Cardiac muscle cell (in vitro differentiated cells and primary cell): ENCODE measurements at regions not wholly inside any gene's neighbourhood (a gene's known extent, or its start where the extent isn't known, plus 50 kb on each side); places are given as distances from the start of the nearest gene placed in this dataset.

Experiments
- DNase-seq, 2 donors: peaks; one replicate each; pipeline versions ENCODE4 v3.0.0 to v3.0.0-alpha.2; 2010 to 2017; ENCODE audit warnings: low read depth in 1 of 2, low spot score in 1 of 2
- H3K27ac ChIP-seq: fragments of 200-600 bp; sonication (generic); 2 replicates; pipeline ENCODE4 v1.5.1; 2016
- H3K27me3 ChIP-seq: fragments of 200-600 bp; sonication (generic); 2 replicates; pipeline ENCODE4 v1.6.0; 2016; ENCODE audit warnings: control low read depth
- H3K36me3 ChIP-seq: fragments of 200-600 bp; sonication (generic); 2 replicates; pipeline ENCODE4 v1.5.1; 2016; ENCODE audit warnings: control low read depth
- H3K4me1 ChIP-seq: fragments of 200-600 bp; sonication (generic); 2 replicates; pipeline ENCODE4 v1.8.1; 2017; ENCODE audit warnings: low read depth, mild to moderate bottlenecking, mixed run types
- H3K4me3 ChIP-seq: fragments of 200-600 bp; sonication (generic); 2 replicates; pipeline ENCODE4 v1.5.1; 2016; ENCODE audit warnings: mild to moderate bottlenecking
- H3K9me3 ChIP-seq: fragments of 200-600 bp; sonication (generic); 2 replicates; pipeline ENCODE4 v1.5.1; 2017; ENCODE audit warnings: low read depth, mild to moderate bottlenecking, control low read depth
- TF ChIP-seq, protein P1 (sequence below): IDR thresholded peaks from 2 replicates; pipeline ENCODE4 v1.5.1; 2012; ENCODE audit warnings: low read depth, mild to moderate bottlenecking, low read length

DNA sequence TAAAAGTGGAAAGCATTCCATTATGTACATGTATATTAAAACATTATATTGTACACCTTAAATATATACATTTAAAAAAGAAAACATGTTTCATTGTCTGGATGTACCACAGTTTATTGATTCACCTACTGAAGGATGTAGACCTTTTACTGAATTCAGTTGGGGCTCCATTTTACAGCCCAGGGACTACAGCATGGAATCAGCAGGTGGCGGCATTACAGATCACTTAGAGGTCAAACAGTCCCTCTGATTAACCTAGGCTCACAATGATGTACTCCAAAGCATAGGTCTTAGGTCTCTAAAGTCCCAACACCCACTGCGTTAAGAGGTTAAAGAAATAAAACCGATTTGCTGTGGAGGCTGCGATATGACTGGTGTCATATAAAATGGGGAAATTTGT is 490.9 kb downstream of the SHISA9 start:
- peaks cover 8% of the 10 kb centered on the region for H3K27me3 ChIP-seq

DNA sequence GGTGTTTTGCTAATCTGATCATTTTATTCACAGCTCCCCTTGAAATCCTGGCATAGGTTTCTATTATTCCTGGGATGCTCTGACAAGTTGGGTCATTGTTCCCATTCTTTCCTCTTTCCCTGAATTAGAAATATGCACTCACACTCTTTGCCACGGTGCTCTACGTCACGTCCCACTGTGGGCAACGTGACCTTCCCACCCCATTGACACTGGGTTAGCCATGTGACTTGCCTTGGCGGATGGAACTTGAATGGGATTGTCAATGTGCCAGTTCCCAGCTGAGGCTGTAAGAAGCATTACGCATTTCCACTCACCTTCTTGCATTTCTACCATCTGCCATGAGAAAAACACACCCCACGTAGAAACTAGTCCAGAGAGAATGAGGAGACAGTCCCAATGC is 492.4 kb downstream of the SHISA9 start:
- TF ChIP-seq, protein P1, sequence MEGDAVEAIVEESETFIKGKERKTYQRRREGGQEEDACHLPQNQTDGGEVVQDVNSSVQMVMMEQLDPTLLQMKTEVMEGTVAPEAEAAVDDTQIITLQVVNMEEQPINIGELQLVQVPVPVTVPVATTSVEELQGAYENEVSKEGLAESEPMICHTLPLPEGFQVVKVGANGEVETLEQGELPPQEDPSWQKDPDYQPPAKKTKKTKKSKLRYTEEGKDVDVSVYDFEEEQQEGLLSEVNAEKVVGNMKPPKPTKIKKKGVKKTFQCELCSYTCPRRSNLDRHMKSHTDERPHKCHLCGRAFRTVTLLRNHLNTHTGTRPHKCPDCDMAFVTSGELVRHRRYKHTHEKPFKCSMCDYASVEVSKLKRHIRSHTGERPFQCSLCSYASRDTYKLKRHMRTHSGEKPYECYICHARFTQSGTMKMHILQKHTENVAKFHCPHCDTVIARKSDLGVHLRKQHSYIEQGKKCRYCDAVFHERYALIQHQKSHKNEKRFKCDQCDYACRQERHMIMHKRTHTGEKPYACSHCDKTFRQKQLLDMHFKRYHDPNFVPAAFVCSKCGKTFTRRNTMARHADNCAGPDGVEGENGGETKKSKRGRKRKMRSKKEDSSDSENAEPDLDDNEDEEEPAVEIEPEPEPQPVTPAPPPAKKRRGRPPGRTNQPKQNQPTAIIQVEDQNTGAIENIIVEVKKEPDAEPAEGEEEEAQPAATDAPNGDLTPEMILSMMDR, result no peak
- Histone ChIP-seq H3K27ac (no peak overlapping the region), H3K27me3 (peaks cover 8% of the 10 kb centered on the region), H3K4me3 (no peak overlapping the region), H3K9me3 (no peaks in the 10 kb centered on the region), H3K4me1 (no peaks in the 10 kb centered on the region), H3K36me3 (no peaks in the 10 kb centered on the region)
- DNase-seq, result no peak

More for the DNA sequence above, 490.9 kb downstream of the SHISA9 start:
- no peaks in the 10 kb centered on the region for H3K4me1 ChIP-seq
- no peak for DNase-seq
- H3K4me3 ChIP-seq, result no peak overlapping the region
- no peak overlapping the region for H3K27ac ChIP-seq
- no peaks in the 10 kb centered on the region for H3K9me3 ChIP-seq
- no peaks in the 10 kb centered on the region for H3K36me3 ChIP-seq
- TF ChIP-seq, protein P1, result no peak

DNA sequence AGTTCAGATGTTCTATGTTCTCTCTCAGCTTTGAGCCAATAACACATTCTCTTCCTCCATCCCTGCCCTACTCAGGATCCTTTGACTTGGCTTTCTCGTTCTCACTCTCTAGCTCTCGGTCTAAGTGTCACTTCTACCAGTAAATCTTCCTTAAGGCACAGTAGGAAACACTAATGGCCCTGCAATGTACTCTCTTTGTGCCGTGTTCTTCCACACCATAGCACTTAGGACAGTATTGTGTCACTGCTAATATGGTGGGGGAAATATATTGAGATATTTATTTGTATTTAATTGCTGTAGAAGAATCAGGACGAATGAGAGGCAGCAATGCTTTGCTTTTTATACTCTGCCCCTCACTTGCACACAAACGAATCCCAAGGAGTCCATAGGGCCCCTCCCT is 493.1 kb downstream of the SHISA9 start:
- H3K27me3 ChIP-seq, result peaks cover 8% of the 10 kb centered on the region
- no peak overlapping the region for H3K4me3 ChIP-seq
- no peak overlapping the region for H3K27ac ChIP-seq
- TF ChIP-seq, protein P1, result no peak
- no peak for DNase-seq
- no peaks in the 10 kb centered on the region for H3K36me3 ChIP-seq
- no peaks in the 10 kb centered on the region for H3K4me1 ChIP-seq
- H3K9me3 ChIP-seq, result no peaks in the 10 kb centered on the region

DNA sequence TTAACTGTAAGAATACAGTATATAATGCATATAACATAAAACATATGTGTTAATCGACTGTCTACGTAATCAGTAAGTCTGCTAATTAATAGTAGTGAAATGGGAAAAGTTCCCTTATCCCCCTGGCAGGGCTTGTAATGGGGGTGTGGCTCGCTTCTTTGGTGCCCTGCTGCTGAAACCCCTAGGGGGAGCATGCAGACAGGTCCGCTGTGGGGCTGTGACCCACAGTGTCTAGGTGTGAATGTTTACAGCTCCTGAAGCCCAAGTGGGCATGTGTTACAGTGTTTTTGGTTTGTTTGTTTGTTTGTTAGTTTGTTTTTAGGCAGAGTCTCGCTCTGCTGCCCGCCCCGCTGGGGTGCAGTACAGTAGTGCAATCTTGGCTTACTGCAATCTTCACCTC is 495.7 kb downstream of the SHISA9 start:
- TF ChIP-seq, protein P1, result no peak
- Histone ChIP-seq H3K4me3 (no peak overlapping the region), H3K27ac (no peak overlapping the region), H3K36me3 (no peaks in the 10 kb centered on the region), H3K4me1 (no peaks in the 10 kb centered on the region), H3K27me3 (peaks cover 8% of the 10 kb centered on the region), H3K9me3 (no peaks in the 10 kb centered on the region)
- no peak for DNase-seq

DNA sequence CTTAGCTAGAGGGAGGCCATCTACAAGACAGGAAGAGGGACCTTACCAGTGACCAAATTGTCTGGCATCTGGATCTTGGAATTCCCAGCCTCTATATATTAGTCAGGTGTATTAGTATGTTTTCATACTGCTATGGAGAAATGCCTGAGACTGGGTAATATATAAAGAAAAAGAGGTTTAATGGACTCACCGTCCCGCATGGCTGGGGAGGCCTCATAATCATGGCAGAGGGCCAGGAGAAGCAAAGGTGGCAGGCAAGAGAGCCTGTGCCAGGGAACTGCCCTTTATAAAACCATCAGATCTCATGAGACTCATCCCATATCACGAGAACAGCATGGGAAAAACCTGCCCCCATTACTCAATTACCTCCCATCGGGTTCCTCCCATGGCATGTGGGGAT is 500.2 kb downstream of the SHISA9 start:
- no peak for DNase-seq
- Histone ChIP-seq H3K27ac (no peak overlapping the region), H3K4me1 (no peaks in the 10 kb centered on the region), H3K4me3 (no peak overlapping the region), H3K27me3 (no peaks in the 10 kb centered on the region), H3K9me3 (no peaks in the 10 kb centered on the region), H3K36me3 (no peaks in the 10 kb centered on the region)
- TF ChIP-seq, protein P1, result no peak

DNA sequence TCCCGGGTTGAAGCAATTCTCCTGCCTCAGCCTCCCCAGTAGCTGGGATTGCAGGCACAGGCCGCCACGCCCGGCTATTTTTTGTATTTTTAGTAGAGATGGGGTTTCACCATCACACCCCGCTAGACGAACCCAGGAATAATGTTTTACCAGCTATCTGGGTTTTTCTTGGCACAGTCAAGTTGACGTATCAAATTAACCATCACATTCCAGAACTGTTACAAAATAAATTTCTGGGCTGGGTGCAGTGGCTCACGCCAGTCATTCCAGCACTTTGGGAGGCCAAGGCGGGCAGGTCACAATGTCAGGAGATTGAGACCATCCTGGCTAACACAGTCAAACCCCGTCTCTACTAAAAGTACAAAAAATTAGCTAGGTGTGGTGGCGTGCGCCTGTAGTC is 501.2 kb downstream of the SHISA9 start:
- no peak for DNase-seq
- no peak overlapping the region for H3K27ac ChIP-seq
- no peak overlapping the region for H3K4me3 ChIP-seq
- H3K9me3 ChIP-seq, result no peaks in the 10 kb centered on the region
- TF ChIP-seq, protein P1, result no peak
- no peaks in the 10 kb centered on the region for H3K36me3 ChIP-seq
- H3K4me1 ChIP-seq, result no peaks in the 10 kb centered on the region
- H3K27me3 ChIP-seq, result no peaks in the 10 kb centered on the region
